Dermis blood vessel endothelial cell (primary cell): ENCODE measurements at regions not wholly inside any gene's neighbourhood (a gene's known extent, or its start where the extent isn't known, plus 50 kb on each side); places are given as distances from the start of the nearest gene placed in this dataset.

Experiments used
- DNase-seq: peaks from one replicate; pipeline ENCODE4 v3.0.0; 2010

DNA sequence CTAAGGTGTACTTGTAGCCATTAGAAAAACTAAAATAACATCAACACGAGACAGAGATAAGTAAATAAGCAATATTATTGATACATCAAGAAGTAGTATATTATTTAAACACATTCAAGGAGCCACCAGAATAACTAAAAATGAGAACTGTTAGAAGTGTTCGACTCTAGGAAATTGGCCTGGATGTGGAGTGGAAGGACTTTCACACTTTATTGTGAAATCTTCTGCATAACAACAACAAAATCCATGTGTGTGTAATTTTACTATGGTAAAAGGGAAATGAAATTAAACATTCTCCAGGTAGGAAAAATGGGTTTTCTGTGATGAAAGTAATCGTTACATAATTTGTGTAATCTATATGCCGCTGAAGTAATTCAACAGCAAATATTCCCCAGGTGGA, 96.3 kb upstream of the RNF152 start:
- no peak for DNase-seq

- DNase-seq = no peak
Measured at GRCh38 chr18:61988100-61988499, 95.3 kb upstream of the RNF152 start.

- no peak for DNase-seq
Measured at GRCh38 chr18:61985681-61986080, 92.9 kb upstream of the RNF152 start.

DNA sequence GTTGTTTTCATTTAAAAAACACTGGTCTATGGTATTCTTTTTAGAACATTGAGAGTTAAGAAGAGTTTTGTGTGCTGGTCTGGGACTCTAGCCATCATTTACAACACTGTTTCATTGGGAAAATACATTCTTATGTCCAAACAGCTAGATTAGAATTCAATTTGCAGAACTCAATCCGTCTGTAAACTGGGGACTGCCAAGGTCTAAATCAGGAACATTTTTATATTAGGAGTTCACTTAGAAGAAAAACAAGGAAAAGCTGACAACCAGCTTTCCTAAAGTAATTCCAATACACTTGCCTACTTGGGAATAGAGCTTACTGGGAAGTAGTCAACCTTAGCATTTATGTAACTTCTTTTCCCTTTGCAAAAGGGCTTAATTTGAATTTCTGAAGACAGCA, 91.5 kb upstream of the RNF152 start:
- DNase-seq = no peak

DNA sequence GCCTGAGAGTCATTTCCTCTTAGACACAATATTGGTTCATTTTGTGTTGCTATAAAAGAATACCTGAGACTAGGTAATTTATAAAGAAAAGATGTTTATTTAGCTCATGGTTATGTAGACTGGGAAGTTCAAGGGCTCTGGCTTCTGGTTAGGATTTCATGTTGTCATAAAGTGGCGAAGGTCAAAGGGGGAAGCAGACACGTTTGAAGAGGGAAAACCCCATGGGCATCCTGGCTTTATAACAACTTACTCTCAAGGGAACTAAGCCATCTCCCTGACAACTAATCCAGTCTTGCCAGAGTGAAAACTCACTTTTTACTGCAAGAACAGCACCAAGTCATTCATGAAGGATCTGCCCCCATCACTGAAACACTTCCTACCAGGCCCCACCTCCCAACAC, 89.7 kb upstream of the RNF152 start:
- DNase-seq = no peak

- no peak for DNase-seq
Measured at GRCh38 chr18:61980355-61980754, 87.5 kb upstream of the RNF152 start.

- DNase-seq = no peak
Measured at GRCh38 chr18:61975526-61976326, 82.9 kb upstream of the RNF152 start.

- no peak for DNase-seq
Measured at GRCh38 chr18:61973273-61974115, 80.7 kb upstream of the RNF152 start.

- DNase-seq = no peak
Measured at GRCh38 chr18:61972389-61973264, 79.8 kb upstream of the RNF152 start.

GRCh38 chr18:61967252-61967891, 74.6 kb upstream of the RNF152 start:
- no peak for DNase-seq

- peak; percentile 27 for DNase-seq
Measured at GRCh38 chr18:61965311-61965710, 72.5 kb upstream of the RNF152 start.

DNA sequence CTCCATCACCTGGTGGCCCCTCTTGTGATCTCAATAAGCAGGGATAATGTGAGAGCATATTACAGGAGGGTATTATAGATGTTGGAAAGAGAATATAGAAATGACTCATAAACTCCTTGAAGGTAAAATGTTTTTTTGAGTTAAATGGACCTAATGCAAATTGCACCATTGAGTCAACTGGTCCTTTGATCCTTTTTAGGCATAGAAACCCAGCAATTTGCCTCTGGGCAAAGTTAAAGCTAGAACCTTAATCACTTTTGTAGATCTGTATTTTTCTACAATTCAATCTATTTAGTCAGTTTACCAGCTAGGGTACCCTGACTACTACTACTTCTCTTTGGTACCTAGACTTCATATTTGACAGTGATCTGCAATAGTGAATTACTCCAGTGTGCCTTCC, 71.8 kb upstream of the RNF152 start:
- DNase-seq = no peak

GRCh38 chr18:61963705-61964104, 70.9 kb upstream of the RNF152 start:
- no peak for DNase-seq

- DNase-seq = peak; percentile 81
Measured at GRCh38 chr18:61957801-61958516, 65.2 kb upstream of the RNF152 start.

- peak; percentile 64 for DNase-seq
Measured at GRCh38 chr18:61955644-61956043, 62.8 kb upstream of the RNF152 start.

DNA sequence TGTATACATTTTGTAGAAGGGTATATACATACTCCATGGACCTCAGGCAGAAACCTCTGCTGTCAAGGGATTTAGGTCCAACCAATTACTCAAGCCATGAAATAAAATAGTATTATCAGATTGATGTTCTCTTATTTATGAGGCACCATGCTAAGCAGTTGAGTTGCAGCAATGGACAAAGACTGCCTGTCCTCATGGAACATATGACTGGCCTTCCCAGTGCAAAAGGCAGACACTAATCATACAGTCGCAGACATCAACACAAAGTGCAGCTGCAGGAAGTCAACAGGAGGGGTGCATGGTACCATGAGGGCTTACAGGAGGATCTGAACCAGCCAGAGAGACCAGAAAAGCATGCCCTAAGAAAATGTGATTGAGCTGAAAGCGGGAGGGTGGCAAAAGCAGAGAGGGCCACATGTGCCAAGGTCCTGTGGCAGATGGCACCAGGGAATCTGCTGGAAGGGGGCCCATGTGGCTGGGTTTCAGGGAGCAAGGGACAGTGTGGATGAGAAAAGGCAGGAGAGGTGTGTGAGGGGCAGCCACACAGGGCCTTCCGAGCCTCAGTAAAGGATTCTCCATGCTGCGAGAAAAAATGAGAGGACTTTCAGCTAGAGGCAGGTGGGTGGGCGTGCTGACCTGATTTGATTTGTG, 61.4 kb upstream of the RNF152 start:
- peak; percentile 20 for DNase-seq

GRCh38 chr18:61953641-61954040, 60.8 kb upstream of the RNF152 start:
- DNase-seq = no peak

DNA sequence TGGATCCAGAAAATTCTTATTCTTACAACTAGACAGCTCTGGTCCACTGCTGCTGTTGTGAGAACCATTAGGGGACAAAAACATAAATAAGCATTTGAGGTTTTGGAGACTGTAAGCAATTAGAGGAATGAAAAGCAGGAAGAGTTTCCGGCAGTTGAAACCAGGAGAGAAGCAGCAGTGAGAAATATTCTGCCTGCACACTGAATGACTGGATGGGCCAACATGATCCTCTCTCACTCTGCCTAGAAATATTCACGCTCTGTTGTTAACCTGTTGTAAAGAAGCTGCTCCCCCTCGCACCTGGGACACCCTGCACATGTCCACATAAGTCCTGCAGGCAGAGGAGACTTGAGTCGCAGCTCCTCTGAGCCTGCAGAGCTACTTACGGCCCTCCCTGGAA, 60.4 kb upstream of the RNF152 start:
- no peak for DNase-seq

GRCh38 chr18:61951396-61951795, 58.6 kb upstream of the RNF152 start:
- no peak for DNase-seq

- DNase-seq = peak; percentile 62
Measured at GRCh38 chr18:61950371-61950770, 57.6 kb upstream of the RNF152 start.

GRCh38 chr18:61949946-61950345, 57.1 kb upstream of the RNF152 start:
- DNase-seq = peak; percentile 80
